ENCODE measurements at regions not wholly inside any gene's neighbourhood (a gene's known extent, or its start where the extent isn't known, plus 50 kb on each side); places are given as distances from the start of the nearest gene placed in this dataset.

DNA sequence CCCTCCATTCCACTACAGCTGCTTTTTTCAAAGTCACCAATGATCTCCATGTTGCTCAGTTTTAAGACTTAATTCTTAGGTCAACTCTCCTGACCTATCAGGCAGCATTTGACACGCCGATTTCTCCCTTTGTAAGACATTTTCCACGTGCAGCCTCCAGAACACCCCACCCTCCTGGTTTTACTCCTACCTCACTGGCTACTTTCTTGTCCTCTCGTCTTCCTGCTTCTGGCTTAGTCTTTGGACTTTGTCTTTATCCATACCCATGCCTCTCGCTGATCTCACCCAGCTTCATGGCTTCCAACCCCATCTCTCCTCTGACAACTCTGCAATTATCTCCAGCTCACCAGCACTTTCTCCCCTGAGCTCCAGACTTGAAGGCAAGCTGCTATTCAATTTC, 99.3 kb upstream of the UMPS start:
- TF ChIP-seq CTCF (IDR thresholded peaks at IDR 0.05) (no peak), POLR2A (IDR thresholded peaks at IDR 0.05) (no peak)
